WERI-Rb-1 (cell line): ENCODE measurements at regions not wholly inside any gene's neighbourhood (a gene's known extent, or its start where the extent isn't known, plus 50 kb on each side); places are given as distances from the start of the nearest gene placed in this dataset.

Experiments
- DNase-seq: peaks from one replicate; pipeline ENCODE4 v3.0.0-alpha.2; 2020
- H3K27ac ChIP-seq: fragments of 250-450 bp; sonication (Bioruptor Pico); 2 replicates; pipeline ENCODE4 v1.5.1; 2020; ENCODE audit warnings: mild to moderate bottlenecking, moderate library complexity
- H3K27me3 ChIP-seq: fragments of 250-450 bp; sonication (Bioruptor Pico); 2 replicates; pipeline ENCODE4 v1.5.1; 2021; ENCODE audit warnings: mild to moderate bottlenecking, low read depth, moderate library complexity; ENCODE audit not compliant: insufficient read depth, severe bottlenecking
- H3K36me3 ChIP-seq: fragments of 250-450 bp; sonication (Bioruptor Pico); 2 replicates; pipeline ENCODE4 v1.5.1; 2020; ENCODE audit warnings: mild to moderate bottlenecking, moderate library complexity
- H3K4me3 ChIP-seq: 2 replicates; pipeline ENCODE4 v1.5.1; 2011; ENCODE audit warnings: low read depth, mild to moderate bottlenecking, control low read depth, low read length
- H3K9me3 ChIP-seq: fragments of 250-450 bp; sonication (Bioruptor Pico); 2 replicates; pipeline ENCODE4 v1.5.1; 2021; ENCODE audit warnings: mild to moderate bottlenecking, moderate library complexity; ENCODE audit not compliant: severe bottlenecking
- CTCF ChIP-seq: IDR thresholded peaks from 2 replicates; pipeline ENCODE4 v1.5.1; 2011; ENCODE audit warnings: low read depth, mild to moderate bottlenecking, control low read depth, inconsistent platforms, low read length

GRCh38 chr17:33892717-33893591 lies 362.1 kb upstream of the CCL2 start:
- no peak for DNase-seq
- H3K9me3 ChIP-seq: no peaks in the 10 kb centered on the region
- no peaks in the 10 kb centered on the region for H3K36me3 ChIP-seq
- H3K27ac ChIP-seq: no peak overlapping the region
- no peak for TF ChIP-seq CTCF
- H3K4me3 ChIP-seq: no peak overlapping the region
- no peaks in the 10 kb centered on the region for H3K27me3 ChIP-seq

GRCh38 chr17:33895491-33895890 lies 359.6 kb upstream of the CCL2 start:
- no peaks in the 10 kb centered on the region for H3K36me3 ChIP-seq
- H3K4me3 ChIP-seq: no peak overlapping the region
- TF ChIP-seq CTCF: no peak
- DNase-seq: no peak
- no peaks in the 10 kb centered on the region for H3K27me3 ChIP-seq
- H3K27ac ChIP-seq: no peak overlapping the region
- no peaks in the 10 kb centered on the region for H3K9me3 ChIP-seq

GRCh38 chr17:33896263-33896662 lies 358.8 kb upstream of the CCL2 start:
- Histone ChIP-seq H3K9me3 (no peaks in the 10 kb centered on the region), H3K27ac (no peak overlapping the region), H3K36me3 (no peaks in the 10 kb centered on the region), H3K4me3 (no peak overlapping the region), H3K27me3 (no peaks in the 10 kb centered on the region)
- no peak for TF ChIP-seq CTCF
- no peak for DNase-seq

- H3K27me3 ChIP-seq: no peaks in the 10 kb centered on the region
- no peak for DNase-seq
- H3K36me3 ChIP-seq: no peaks in the 10 kb centered on the region
- no peak for TF ChIP-seq CTCF
- H3K4me3 ChIP-seq: no peak overlapping the region
- H3K9me3 ChIP-seq: no peaks in the 10 kb centered on the region
- H3K27ac ChIP-seq: no peak overlapping the region
Measured at GRCh38 chr17:33901085-33901484, 354.0 kb upstream of the CCL2 start.

GRCh38 chr17:33902901-33903449 lies 352.1 kb upstream of the CCL2 start:
- Histone ChIP-seq H3K4me3 (no peak overlapping the region), H3K27me3 (no peaks in the 10 kb centered on the region), H3K9me3 (no peaks in the 10 kb centered on the region), H3K36me3 (no peaks in the 10 kb centered on the region), H3K27ac (no peak overlapping the region)
- no peak for TF ChIP-seq CTCF
- DNase-seq: no peak
